PC-9 (cell line): ENCODE measurements at regions not wholly inside any gene's neighbourhood (a gene's known extent, or its start where the extent isn't known, plus 50 kb on each side); places are given as distances from the start of the nearest gene placed in this dataset.

ENCODE experiments used
- BruUV-seq: library from RNA; stranded (reverse); fragments of 400-500 nt; replicated peaks from 2 replicates; lab custom pipeline; 2021; lab: Mats Ljungman, UMichigan
- CTCF ChIA-PET: fragments of 300-600 bp; sonication (Branson Sonifier 250); formaldehyde crosslinking; loops from one replicate; lab custom pipeline; 2022; ENCODE audit warnings: antibody characterized with exemption; lab: Charles Lee
- POLR2A ChIA-PET: fragments of 300-600 bp; sonication (Branson Sonifier 250); formaldehyde crosslinking; loops from one replicate; lab custom pipeline; 2022; ENCODE audit warnings: antibody characterized with exemption; ENCODE audit not compliant: unreplicated experiment; lab: Charles Lee
- DNase-seq, 2 experiments: peaks; one replicate each; pipeline versions ENCODE4 v3.0.0 to v3.0.0-alpha.2; 2015 to 2022; ENCODE audit warnings: mixed read lengths in 1 of 2
- H2AFZ ChIP-seq: fragments of 200-600 bp; sonication (generic); 2 replicates; pipeline ENCODE4 v1.8.1; 2017; ENCODE audit warnings: antibody characterized with exemption
- H3F3A ChIP-seq: fragments of 200-600 bp; sonication (generic); 2 replicates; pipeline ENCODE4 v1.8.1; 2017; ENCODE audit warnings: antibody characterized with exemption, mild to moderate bottlenecking, low read depth; ENCODE audit not compliant: insufficient read depth
- H3K27ac ChIP-seq: fragments of 200-600 bp; sonication (generic); 2 replicates; pipeline ENCODE4 v1.6.1; 2016; ENCODE audit warnings: mixed run types
- H3K27me3 ChIP-seq: fragments of 200-600 bp; sonication (generic); 2 replicates; pipeline ENCODE4 v1.6.1; 2016; ENCODE audit warnings: low read depth, mixed run types; ENCODE audit not compliant: insufficient read depth
- H3K36me3 ChIP-seq: fragments of 200-600 bp; sonication (generic); 2 replicates; pipeline ENCODE4 v1.6.1; 2016; ENCODE audit warnings: low read depth, mixed run types
- H3K4me1 ChIP-seq: fragments of 200-600 bp; sonication (generic); replicated peaks from 2 replicates; pipeline ENCODE4 v1.6.1; 2016; ENCODE audit warnings: mixed run types; ENCODE audit not compliant: insufficient read depth
- H3K4me2 ChIP-seq: fragments of 200-600 bp; sonication (generic); 2 replicates; pipeline ENCODE4 v1.6.1; 2017; ENCODE audit warnings: mixed run types
- H3K4me3 ChIP-seq: fragments of 200-600 bp; sonication (generic); 2 replicates; pipeline ENCODE4 v1.6.1; 2016; ENCODE audit warnings: mixed run types
- H3K79me2 ChIP-seq: fragments of 200-600 bp; sonication (generic); 2 replicates; pipeline ENCODE4 v1.6.1; 2017; ENCODE audit warnings: low read depth, mixed run types
- H3K9me2 ChIP-seq: fragments of 200-600 bp; sonication (generic); 2 replicates; pipeline ENCODE4 v1.8.1; 2017; ENCODE audit warnings: mild to moderate bottlenecking; ENCODE audit not compliant: insufficient read depth
- H3K9me3 ChIP-seq: fragments of 200-600 bp; sonication (generic); 2 replicates; pipeline ENCODE4 v1.8.1; 2016; ENCODE audit warnings: low read depth; ENCODE audit not compliant: insufficient read depth
- H4K20me1 ChIP-seq: fragments of 200-600 bp; sonication (generic); 2 replicates; pipeline ENCODE4 v1.8.1; 2017; ENCODE audit not compliant: insufficient read depth
- EZH2 ChIP-seq: fragments of 200-600 bp; sonication (generic); IDR thresholded peaks from 2 replicates; pipeline ENCODE4 v1.8.0; 2017; ENCODE audit warnings: antibody characterized with exemption, low read depth
- intact Hi-C: fragments of 100-400 bp; cut with micrococcal nuclease; formaldehyde crosslinking; loops from one replicate; pipeline ENCODE4 v1.10.0; 2022; ENCODE audit not compliant: unreplicated experiment
- TF ChIP-seq, protein P1 (sequence below): fragments of 200-600 bp; sonication (generic); conservative IDR thresholded peaks from 2 replicates; pipeline ENCODE4 v1.6.1; 2017; ENCODE audit warnings: mixed run types, antibody characterized with exemption, mild to moderate bottlenecking, moderate library complexity

DNA sequence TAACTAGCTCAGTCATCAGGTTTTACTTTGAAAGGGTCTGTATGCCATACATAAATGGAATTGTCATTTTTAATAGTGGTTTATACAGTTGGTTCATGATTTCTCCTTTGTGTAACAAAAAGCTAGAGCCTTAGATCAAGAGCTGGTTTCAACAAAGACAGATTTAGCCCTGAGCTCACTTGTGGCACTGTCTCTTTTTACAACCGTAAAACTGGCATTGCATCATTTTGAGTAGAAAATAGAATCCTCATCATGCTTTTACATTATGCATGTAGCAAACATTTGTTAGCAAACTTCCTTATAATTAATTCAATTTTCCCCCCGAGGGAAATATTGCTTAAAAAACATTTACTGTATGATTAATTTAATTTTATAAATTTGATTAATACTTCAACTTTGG is 1871.5 kb downstream of the ARAP2 start:
- POLR2A ChIA-PET = no interaction called here
- intact Hi-C loops = no loop called here
- Histone ChIP-seq H3K9me3 (no peaks in the 10 kb centered on the region), H3K27me3 (no peaks in the 10 kb centered on the region), H3K36me3 (no peaks in the 10 kb centered on the region), H3K9me2 (no peaks in the 10 kb centered on the region), H3K4me1 (no peaks in the 10 kb centered on the region), H2AFZ (no peak overlapping the region), H3K79me2 (no peaks in the 10 kb centered on the region), H3K4me3 (no peak overlapping the region), H3K27ac (no peak overlapping the region), H4K20me1 (no peaks in the 10 kb centered on the region), H3F3A (no peaks in the 10 kb centered on the region), H3K4me2 (no peak overlapping the region)
- no peak for DNase-seq
- TF ChIP-seq EZH2 = no peak
- TF ChIP-seq, protein P1, sequence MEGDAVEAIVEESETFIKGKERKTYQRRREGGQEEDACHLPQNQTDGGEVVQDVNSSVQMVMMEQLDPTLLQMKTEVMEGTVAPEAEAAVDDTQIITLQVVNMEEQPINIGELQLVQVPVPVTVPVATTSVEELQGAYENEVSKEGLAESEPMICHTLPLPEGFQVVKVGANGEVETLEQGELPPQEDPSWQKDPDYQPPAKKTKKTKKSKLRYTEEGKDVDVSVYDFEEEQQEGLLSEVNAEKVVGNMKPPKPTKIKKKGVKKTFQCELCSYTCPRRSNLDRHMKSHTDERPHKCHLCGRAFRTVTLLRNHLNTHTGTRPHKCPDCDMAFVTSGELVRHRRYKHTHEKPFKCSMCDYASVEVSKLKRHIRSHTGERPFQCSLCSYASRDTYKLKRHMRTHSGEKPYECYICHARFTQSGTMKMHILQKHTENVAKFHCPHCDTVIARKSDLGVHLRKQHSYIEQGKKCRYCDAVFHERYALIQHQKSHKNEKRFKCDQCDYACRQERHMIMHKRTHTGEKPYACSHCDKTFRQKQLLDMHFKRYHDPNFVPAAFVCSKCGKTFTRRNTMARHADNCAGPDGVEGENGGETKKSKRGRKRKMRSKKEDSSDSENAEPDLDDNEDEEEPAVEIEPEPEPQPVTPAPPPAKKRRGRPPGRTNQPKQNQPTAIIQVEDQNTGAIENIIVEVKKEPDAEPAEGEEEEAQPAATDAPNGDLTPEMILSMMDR = no peak
- no TSS peak for BruUV-seq
- CTCF ChIA-PET = no interaction called here

DNA sequence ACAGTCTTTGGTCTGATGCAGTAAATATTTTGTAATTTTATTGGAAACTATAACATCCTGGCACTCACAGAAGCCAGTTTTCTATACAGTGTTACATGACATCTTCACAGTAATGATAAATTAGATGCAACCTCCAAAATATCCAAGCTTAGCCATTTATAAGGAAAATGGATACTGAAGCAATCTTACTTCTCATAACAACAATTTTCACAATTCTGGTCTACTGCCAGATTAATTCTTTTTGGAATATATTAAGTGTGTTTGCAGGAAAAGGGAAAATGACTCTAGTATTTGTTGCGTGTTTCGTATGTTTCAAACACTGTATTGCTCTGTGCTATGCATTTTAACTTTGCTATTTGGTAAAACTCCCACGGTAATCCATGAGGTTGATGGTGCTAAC is 1870.9 kb downstream of the ARAP2 start:
- intact Hi-C loops = no loop called here
- no peak for TF ChIP-seq EZH2
- TF ChIP-seq, protein P1 = no peak

DNA sequence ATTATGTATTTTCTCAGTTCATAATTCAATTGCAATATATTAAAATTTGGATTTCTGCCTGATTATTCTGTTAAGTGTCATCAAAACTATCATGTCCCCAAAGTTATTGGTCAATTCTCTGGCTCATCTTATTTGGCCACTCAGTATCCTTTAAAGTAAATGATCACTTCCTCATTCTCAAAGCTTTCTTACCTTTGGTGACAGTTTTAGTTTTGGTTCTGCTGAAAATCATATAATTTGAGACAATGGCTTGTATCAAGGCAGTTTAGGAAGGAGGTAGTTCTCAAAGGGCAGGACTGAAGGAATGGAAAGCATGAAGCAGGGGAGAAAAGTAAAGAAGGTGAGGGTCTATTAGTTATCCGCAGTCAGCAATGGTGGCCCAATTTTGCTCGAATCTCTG is 1832.1 kb downstream of the ARAP2 start:
- Histone ChIP-seq H3K9me3 (no peaks in the 10 kb centered on the region; the same call in 1 of the 2 replicates), H3K27me3 (no peaks in the 10 kb centered on the region), H3K27ac (no peak overlapping the region), H4K20me1 (no peaks in the 10 kb centered on the region), H2AFZ (no peak overlapping the region), H3K36me3 (no peaks in the 10 kb centered on the region), H3K4me2 (no peak overlapping the region), H3K79me2 (no peaks in the 10 kb centered on the region), H3K4me3 (no peak overlapping the region), H3K4me1 (no peaks in the 10 kb centered on the region), H3F3A (no peaks in the 10 kb centered on the region), H3K9me2 (no peaks in the 10 kb centered on the region)
- POLR2A ChIA-PET = no interaction called here
- BruUV-seq = no TSS peak
- CTCF ChIA-PET = no interaction called here
- no peak for DNase-seq
- TF ChIP-seq EZH2 = no peak
- TF ChIP-seq, protein P1 = no peak
- intact Hi-C loops = no loop called here

More for the DNA sequence above, 1870.9 kb downstream of the ARAP2 start:
- no TSS peak for BruUV-seq
- no peaks in the 10 kb centered on the region for H4K20me1 ChIP-seq
- H3K4me3 ChIP-seq = no peak overlapping the region
- H3K79me2 ChIP-seq = no peaks in the 10 kb centered on the region
- H2AFZ ChIP-seq = no peak overlapping the region
- no peaks in the 10 kb centered on the region for H3K27me3 ChIP-seq
- ChIA-PET POLR2A (no interaction called here), CTCF (no interaction called here)
- no peak overlapping the region for H3K27ac ChIP-seq
- H3K4me1 ChIP-seq = no peaks in the 10 kb centered on the region
- H3K9me2 ChIP-seq = no peaks in the 10 kb centered on the region
- DNase-seq = no peak
- no peaks in the 10 kb centered on the region for H3K9me3 ChIP-seq
- no peak overlapping the region for H3K4me2 ChIP-seq
- H3F3A ChIP-seq = no peaks in the 10 kb centered on the region
- H3K36me3 ChIP-seq = no peaks in the 10 kb centered on the region
